GM21723 (cell line): ENCODE measurements at regions not wholly inside any gene's neighbourhood (a gene's known extent, or its start where the extent isn't known, plus 50 kb on each side); places are given as distances from the start of the nearest gene placed in this dataset.
"Not testable (repeated sequence)": the region's sequence is repeated elsewhere in the genome, so short reads cannot be mapped to it uniquely, and the experiment has no call there.

ENCODE experiments used
- ATAC-seq: cut with Tn5 transposase; IDR thresholded peaks from one replicate; pipeline ENCODE4 v1.9.1; 2021; ENCODE audit warnings: mild to moderate bottlenecking, moderate library complexity; ENCODE audit not compliant: unreplicated experiment

- no peak for ATAC-seq
Observed at GRCh38 chr12:60185060-60185459, 589.2 kb downstream of the SLC16A7 start.

DNA sequence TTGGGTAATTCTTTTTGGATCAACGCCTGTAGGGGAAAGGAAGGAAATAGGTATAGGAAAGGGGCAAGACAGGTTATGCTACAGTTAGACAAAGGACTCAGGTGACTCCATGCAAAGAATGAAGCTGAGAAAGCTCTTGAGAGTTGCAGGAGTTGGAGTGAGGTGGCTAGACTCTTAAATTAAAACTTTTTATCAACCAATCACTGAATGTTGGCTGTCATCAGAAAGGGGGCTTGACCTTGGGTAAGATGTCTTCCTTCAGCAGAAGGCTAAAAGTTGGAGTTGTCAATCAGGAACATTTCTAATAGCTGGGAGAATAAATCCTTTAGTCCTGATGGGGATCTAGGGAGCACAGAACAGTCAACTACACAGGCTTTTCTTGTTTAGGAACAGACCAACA is 595.4 kb downstream of the SLC16A7 start:
- ATAC-seq: no peak

DNA sequence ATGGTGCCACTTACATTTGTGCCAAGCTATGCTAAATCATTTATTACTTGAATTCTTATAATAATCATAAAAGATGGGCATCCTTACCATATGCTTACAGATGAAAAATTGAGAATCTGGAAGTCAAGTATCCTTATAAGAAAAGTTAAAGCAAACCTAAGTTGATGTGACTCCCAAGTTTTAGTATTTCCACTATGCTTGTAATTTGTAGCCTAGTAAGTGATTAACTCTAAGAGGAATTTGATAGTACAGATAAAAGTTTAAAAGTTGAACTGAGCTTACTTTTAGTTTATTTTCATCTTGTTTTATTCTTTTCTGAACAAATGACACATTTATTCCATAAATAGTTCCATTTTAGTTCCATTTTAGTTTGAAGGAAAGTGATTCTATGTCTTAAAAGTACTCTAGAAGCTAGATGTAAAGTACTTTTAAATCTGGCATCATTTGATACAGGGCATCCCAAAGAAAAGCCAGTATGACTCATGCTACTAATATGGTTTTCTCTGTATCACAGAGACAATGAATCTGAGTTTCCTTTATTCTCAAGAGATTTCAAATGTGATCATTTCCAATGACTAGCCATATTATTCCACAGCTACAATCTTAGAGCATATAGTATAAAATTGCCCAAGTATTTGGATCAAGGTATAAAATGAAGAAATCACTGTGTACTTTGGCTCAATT is 596.0 kb downstream of the SLC16A7 start:
- ATAC-seq: no peak

- ATAC-seq: no peak
Observed at GRCh38 chr12:60194678-60195077, 598.8 kb downstream of the SLC16A7 start.

GRCh38 chr12:60195483-60195882 is 599.7 kb downstream of the SLC16A7 start:
- no peak for ATAC-seq

DNA sequence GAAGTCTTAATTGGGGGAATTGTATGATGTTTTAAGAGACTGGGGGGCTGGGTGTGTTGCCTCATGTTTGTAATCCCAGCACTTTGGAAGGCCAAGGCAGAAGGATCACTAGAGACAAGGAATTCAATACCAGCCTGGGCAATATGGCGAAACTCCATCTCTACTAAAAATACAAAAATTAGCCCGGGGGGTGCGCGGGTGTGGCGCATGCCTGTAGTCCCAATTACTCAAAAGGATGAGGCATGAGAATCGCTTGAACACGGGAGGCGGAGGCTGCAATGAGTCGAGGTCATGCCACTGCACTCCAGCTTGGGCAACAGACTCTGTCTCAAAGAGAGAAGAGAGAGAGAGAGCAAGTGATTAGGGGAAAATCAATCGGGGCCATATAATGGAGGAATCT is 600.5 kb downstream of the SLC16A7 start:
- no peak for ATAC-seq

- ATAC-seq: no peak
Observed at GRCh38 chr12:60197589-60197988, 601.8 kb downstream of the SLC16A7 start.

DNA sequence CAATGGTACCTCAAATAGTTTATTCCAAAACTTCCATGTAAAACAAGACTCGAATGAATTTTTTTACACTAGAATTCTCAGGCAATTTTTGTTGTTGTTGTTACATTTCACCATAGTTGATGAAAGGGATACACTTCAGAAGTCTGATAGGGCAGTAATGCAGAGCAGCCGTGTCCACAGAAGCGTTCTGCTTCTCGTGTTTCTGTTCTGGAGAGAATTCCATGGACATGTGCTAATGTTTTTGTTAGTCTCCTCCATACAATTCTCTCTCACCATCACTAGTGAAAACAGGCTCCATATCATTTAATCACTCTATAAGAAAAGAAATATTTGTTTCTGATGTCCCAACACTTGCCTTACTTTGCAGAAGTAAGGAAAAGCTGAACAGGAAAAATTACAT is 606.1 kb downstream of the SLC16A7 start:
- ATAC-seq: no peak

DNA sequence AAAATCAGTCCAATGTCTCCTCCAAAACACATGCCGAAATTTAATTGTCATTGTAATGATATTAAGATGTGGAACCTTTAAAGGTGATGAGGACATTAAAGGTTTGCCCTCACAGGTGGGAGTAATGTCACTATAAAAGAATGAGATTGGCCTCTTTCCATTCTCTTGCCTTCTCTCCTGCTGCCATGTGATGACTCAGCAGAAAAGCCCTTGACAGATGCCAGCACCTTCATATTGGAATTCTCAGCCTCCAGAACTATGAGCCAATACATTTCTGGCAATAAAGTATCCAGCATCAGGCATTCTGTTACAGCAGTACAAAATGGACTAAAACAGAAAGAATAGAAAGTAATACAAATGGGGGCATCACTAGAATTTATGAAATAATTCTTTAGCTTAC is 609.7 kb downstream of the SLC16A7 start:
- no peak for ATAC-seq

DNA sequence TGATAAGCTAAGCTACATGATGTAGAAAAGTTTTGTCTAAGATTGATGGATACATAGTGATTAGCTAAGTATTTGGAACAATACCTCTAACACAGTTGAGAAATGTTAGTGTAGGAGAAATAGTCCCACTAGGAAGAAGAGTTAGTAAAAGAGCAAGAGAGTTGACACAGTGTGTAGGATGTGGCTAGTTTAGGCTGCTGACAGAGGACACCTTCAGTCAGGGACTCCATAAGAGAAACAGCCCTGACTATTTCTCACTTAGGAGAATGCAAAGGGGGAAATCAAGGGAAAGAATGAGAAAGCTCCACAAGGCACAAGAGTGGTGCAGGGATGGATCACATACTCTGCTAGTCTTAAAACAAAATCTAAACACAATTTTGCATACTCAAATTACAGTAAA is 613.7 kb downstream of the SLC16A7 start:
- ATAC-seq: no peak

DNA sequence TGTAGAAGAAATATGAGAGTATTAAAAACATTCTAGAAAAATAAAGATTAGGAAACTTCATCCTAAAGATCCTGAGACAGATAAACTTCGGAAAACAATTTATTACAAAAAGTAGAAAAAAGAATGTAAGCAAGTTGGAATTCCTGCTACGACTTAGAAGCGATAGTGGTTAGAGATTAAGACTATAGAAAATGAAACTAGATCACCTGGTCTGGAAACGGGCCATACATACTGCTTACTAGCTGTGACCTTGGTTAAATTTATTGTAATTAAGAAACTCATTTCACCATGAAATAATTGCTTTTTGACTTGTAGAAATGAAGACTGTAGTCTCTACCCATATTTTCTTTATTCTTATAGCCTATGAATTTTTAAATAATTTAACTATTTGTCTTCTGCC is 614.1 kb downstream of the SLC16A7 start:
- no peak for ATAC-seq

DNA sequence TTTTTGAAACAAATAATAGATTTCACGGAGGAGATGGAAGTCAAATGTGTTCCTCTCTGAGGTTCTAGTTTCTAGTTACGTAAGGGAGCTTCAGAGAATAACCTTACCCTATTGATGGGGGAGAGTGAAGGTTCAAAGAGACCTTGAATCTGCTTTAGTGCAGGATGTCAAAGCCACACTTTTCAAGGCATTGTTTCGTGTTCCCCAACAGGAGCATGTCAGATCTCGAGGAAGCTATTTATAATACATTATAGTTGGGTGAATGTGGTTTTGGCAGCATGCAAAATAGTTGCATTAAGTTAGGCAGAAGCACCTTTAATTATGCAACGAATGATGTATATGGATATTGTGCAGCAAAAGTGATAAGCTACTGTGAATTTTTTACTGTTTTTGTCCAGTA is 614.9 kb downstream of the SLC16A7 start:
- no peak for ATAC-seq

DNA sequence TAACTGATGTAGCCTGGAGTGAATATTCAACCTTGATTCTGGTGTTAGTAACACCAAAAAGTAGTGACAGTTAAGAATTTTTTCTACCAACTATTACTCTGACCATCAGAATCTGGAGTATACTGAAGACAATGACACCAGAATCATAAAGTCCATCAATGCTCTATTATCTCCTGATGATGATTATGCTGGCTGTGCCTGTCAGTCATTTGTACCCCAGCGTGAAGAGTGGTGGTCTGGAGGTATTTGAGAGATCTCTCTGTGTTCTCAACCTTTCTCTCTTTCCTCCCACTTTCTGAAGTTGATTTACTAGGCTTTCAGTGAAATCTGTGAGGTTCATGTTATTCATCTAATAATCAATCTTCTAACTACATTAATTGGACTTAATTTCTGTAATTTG is 615.4 kb downstream of the SLC16A7 start:
- ATAC-seq: no peak

GRCh38 chr12:60212159-60213000 is 616.6 kb downstream of the SLC16A7 start:
- no peak for ATAC-seq

DNA sequence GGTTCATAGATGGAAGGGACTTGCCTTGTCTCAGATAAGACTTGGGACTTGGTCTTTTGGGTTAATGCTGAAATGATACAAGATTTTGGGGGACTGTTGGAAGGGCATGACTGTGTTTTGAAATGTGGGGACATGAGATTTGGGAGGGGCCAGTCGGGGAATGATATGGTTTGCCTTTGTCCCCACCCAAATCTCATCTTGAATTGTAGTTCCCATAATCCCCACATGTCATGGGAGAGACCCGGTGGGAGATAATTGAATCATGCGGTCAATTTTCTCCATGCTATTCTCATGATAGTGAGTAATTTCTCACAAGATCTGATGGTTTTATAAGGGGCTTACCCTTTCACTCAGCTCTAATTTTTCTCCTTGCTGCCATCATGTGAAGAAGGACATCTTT is 617.4 kb downstream of the SLC16A7 start:
- ATAC-seq: not testable (repeated sequence)

DNA sequence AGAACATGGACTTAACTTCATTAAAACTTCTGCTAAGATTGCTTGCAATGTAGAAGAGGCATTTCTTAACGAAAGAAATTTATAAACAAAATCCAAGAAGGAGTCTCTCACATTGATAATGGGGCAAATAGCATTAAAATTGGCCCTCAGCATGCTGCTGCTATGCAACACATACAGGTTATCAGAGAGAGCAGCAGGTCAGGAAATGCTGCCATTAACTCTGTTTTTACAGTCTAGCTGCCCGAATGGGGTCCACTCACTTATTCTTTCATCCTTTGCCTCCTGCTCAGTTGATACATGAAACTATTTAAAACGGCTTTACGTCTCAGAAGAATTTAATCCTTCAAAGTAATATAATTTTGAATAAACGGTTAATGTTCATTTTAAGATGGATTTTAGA is 620.4 kb downstream of the SLC16A7 start:
- ATAC-seq: no peak

GRCh38 chr12:60223242-60223641 is 627.4 kb downstream of the SLC16A7 start:
- no peak for ATAC-seq

DNA sequence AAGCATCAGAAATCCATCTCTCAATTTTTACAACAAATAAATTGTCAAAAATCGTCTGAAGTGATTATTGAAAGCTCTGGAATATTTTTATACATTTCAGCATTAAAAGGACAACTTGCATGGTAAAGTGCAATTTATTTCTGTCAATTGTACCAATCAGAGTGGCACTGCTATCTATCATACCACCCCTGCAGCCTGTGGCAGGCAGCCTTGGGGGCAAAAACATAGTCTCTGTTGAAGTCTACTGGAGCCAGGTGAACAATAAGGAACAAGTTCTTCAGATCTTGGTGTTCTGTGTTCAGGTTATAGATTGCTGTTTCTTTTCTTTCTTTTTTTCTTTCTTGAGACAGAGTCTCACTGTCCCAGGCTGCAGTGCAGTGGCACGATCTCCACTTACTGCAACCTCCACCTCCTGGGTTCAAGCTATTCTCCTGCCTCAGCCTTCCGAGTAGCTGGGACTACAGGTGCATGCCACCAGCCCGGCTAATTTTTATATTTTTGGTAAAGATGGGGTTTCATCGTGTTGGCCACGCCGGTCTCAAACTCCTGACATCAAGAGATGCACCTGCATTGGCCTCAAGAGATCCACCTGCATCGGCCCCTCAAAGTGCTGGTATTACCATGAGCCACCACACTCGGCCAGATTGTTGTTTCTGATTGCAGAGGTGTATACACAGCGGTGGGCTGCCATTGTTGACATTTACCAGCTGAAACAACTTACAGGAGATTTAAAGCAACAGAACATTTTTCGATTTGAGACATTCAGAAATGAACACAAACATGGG is 629.6 kb downstream of the SLC16A7 start:
- no peak for ATAC-seq

DNA sequence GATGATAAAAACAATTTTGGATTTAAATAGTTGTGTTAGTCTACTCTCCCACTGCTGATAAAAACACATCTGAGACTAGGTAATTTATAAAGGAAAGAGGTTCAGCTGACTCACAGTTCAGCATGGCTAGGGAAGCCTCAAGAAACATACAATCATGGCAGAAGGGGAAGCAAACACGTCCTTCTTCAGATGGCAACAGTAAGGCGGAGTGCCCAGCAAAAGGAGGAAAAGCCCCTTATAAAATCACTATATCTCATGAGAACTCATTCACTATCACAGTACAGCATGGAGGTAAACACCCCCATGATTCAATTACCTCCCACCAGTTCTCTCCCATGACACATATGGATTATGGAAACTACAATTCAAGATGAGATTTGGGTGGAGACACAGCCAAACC is 632.1 kb downstream of the SLC16A7 start:
- no peak for ATAC-seq

GRCh38 chr12:60230056-60230455 is 634.2 kb downstream of the SLC16A7 start:
- ATAC-seq: no peak

- ATAC-seq: no peak
Observed at GRCh38 chr12:60231303-60231702, 635.5 kb downstream of the SLC16A7 start.
